GM12801 (cell line): ENCODE measurements at regions not wholly inside any gene's neighbourhood (a gene's known extent, or its start where the extent isn't known, plus 50 kb on each side); places are given as distances from the start of the nearest gene placed in this dataset.

Experiments
- TF ChIP-seq, protein P1 (sequence below): IDR thresholded peaks from one replicate; pipeline ENCODE4 v1.5.1; 2011; ENCODE audit warnings: control low read depth; ENCODE audit not compliant: insufficient read length; ENCODE audit errors: extremely low read depth

DNA sequence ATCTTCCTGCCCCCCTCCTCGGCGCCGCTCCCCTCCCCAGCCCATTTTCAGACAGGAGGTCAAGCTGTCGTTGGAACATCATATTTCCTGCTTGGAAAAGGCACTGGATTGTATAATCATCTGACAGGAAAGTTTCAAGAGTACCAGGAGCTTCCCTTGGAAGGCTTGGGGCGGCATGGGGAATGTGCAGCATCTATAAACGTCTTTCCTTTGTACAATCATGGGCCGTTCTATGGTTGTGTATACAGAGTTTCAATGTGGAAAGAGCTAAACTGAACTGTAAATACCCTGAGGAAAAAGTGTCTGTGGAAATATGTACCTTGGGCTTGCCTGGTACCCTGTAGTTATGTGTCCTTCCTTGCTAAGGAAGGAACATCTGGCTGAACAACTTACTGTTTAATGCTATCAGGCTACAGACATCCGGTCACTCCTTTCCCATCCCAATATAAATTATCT, 368.1 kb upstream of the ADGRL2 start:
- TF ChIP-seq, protein P1, sequence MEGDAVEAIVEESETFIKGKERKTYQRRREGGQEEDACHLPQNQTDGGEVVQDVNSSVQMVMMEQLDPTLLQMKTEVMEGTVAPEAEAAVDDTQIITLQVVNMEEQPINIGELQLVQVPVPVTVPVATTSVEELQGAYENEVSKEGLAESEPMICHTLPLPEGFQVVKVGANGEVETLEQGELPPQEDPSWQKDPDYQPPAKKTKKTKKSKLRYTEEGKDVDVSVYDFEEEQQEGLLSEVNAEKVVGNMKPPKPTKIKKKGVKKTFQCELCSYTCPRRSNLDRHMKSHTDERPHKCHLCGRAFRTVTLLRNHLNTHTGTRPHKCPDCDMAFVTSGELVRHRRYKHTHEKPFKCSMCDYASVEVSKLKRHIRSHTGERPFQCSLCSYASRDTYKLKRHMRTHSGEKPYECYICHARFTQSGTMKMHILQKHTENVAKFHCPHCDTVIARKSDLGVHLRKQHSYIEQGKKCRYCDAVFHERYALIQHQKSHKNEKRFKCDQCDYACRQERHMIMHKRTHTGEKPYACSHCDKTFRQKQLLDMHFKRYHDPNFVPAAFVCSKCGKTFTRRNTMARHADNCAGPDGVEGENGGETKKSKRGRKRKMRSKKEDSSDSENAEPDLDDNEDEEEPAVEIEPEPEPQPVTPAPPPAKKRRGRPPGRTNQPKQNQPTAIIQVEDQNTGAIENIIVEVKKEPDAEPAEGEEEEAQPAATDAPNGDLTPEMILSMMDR = no peak

DNA sequence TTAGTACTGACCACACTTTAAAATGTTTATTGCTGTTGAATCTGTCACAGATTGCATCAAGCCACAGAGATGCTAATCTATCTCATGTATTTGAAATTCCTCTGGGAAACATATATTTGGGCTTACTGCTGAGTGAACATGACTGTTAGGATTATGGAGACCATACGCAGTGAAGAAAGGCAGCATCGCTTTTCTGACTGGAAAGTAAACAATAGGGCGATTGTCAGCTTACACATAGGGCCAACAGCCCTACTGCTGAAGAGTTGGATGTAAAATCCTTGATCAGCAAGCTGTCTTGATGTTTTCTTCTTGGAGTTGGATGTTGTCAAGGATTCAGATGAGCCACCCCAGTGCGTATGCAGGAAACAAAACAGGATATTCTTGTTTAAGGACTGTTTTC, 368.7 kb upstream of the ADGRL2 start:
- TF ChIP-seq, protein P1 = no peak

DNA sequence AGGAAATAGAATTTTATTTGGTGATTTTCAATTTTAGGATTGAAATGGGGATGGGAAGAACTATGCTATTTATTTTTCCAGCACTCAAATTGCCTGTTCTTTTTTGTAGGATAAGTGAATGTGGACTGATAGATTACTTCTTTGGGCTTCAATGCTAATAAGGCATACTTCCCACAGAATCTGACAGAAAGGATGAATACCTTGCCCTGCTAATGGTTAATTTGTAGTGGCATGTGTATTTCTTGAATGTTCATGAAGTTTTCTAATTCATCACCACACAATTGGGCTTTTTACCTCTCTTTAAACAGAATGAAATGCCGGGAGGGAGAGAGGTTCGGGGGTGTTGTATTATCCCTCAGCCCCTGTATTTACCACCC, 369.1 kb upstream of the ADGRL2 start:
- TF ChIP-seq, protein P1 = no peak

DNA sequence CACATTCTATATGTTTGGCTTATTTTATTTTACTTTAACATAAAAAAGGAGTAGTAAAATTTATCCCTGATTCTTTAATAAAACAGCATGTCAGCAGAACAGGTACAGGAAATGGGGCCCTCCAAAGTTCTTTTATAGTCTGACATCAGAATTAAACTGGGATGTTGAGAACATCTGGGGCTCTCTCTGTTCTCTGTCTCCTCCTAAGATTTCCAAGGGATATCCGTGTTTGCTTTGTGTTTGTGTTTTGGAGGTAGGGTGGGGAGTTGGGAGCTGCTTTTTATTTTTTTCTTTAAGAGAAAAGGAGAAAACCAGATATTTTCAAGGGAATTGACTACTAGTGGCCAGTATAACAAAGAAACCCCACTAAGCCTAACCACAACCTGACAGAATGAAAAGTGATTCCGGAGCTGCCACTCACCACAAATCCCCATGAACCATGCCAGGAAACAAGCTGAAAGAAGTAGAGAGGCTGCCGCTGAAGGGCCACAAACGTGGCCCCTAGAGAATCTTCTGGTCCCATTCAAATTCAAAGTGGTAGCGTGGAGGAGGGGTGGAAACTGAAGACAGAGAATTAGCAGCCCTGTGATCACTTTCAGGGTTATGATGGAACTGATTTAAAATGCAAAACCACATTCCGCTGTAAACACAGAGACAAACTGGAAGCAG, 369.6 kb upstream of the ADGRL2 start:
- TF ChIP-seq, protein P1 = no peak

DNA sequence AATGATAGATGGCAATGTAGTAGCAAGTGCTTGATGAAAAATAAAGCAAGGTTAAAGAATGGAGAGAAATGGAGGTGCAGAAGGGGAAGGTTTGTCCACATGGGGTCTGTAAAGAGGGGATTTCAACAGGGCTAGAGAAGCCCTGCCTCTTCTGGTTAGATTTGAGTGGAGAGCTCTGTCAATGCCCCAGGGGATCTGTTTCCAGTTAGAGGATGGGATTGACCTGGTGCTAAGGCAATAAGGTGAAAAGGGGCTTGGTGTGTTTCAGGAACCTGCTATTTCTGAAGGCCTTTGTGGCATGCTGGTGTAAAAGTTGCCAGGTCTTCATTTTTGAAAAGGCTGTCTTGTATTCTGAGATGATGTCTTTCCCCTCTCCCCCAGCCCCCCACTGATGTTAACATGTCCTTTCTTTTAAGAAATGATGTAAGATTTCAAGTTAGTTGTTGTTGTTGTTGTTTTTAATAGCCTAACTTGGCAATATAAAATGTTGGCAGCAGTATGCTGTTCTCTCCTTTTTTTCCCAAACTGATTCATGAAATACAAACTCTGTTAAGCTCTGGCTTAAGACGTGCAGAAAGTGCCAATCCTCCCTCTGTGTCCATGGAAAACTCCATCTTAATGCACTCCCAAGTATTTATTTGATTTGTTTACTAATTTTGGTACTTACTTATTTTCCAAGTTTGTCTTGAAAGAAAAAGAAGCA, 370.3 kb upstream of the ADGRL2 start:
- TF ChIP-seq, protein P1 = no peak

DNA sequence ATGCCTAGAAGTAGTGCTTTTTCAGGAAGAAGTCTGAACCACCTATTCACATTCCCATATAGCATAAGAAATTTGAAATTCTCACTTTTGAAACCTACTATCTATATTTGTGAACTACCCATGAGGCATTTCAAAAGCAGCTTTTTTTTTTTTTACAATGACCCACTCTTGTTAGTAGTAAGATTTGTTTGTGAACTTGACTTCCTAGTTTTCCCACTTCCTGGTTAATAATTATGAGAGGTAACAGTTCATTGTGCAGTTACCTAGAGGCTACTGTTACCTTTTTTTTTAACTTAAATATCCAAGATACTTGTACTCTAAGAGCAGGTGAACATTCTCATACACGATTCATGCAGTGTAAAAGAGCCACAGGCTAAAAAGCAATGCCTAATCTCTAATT, 371.7 kb upstream of the ADGRL2 start:
- TF ChIP-seq, protein P1 = no peak

DNA sequence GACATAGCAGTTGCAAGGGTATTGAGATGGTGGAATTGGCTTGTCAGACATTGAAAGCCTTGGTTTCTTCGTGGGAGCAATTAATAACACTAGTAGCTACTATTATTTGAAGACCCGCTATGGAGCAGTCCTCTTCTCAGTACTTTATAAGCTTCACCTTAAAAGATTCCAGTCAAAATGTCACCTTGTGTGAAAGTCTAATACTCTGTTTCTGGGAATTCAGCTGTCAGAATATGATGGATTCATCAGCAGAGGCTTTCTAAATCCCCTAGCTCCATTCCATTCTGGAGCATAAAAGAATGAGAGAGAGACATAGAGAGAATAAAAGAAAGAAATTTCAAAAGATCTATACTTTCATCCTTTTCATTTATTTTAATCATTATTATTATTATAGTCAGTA, 375.9 kb upstream of the ADGRL2 start:
- TF ChIP-seq, protein P1 = no peak
